NCI-H1105 treated with DMSO at 0.1 percent for 48 hours (cell line): ENCODE measurements at regions not wholly inside any gene's neighbourhood (a gene's known extent, or its start where the extent isn't known, plus 50 kb on each side); places are given as distances from the start of the nearest gene placed in this dataset.

Source experiments
- DNase-seq: peaks from one replicate; lab custom pipeline; 2025; lab: John Stamatoyannopoulos, UW

DNA sequence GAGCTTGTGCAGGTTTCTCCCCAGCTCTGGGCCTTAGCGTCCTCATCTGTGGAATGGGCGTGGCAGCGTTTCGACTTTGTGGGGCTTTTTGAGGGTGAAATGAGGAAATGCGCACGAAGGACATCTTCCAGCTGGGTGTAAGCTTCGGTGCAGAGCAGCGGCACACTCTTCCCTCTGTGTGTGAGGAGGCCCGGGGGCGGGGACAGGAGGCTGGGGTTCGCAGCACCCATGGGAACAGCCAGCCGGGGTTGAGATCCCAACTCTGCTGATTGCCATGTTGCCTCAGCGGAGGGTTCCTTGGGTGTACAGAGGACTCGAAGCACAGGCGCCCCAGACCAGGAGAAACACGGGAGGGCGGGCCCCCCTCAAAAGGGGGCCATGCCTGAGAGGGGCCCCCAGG is 265.6 kb downstream of the NSG2 start:
- no peak for DNase-seq

DNA sequence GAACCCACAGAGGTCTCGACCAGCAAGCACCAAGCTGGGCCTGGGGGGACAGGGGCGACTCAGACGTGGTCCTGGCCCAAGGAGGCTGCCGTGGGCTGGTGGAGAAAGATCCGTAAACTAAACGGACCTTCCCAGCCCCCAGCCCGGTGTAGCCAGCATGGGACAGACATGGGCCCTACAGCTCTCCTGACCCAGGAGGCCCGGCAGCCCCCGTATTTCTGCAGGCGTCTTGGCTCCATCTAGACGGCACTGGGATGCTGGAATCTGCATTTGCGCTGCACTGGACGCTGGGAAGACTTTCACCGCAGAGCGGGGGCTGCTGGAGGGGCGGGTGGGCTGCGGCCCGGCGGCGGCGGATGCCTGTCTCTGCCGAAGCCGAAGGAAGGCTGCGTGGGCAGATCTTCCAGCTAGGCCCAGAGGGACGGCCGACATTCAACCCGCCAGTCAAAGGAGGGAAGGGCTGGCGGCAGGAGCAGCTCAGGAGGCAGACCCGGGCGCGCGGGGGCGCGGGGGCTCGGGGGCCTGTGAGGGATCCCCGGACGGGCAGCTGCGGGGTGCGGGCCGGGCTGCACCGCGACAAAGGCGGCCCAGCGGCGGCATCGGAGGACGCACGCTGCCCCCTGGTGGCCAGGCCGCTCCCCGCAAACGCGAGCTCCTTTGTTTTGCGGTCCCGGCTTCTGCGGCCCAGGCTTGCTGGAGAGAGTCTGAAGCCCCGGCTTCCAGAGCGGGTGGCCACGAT is 266.2 kb downstream of the NSG2 start:
- DNase-seq: peak; percentile 57

DNA sequence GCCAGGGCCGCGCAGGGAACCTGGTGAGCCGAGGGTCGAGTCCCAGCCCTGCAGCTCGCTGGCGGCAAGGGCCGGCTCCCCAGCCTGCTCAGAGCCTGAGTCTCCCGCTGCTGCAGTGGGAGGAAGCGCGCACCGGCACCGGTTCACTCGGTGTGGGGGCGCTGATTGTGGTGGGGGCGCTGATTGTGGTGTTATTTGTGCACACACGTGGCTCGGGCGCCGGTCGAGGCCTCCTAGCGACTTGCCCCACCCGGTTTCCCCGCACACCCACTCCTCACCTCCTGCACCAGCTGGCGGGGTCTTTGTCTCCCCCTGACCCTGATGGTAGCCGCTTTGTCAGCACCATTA is 266.7 kb downstream of the NSG2 start:
- no peak for DNase-seq

DNA sequence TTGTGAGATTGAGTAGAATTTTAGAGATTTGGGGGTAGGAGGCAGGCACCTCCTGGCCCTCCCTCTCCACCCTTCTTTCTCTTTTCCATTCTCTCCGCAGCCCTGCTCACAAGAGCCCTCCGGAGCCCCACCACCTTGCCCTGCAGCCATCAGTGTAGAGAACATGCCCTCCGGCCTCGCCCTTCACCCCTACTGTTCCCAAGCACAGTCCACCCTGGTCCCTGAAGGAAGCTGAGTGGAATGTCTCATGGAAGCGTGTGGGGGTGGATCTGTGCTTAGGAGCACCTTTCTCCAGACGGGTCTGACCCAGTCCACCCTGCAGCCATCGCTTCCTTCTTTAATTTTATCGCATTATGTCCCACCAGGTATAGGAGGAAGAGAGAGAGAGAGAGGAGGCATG is 267.1 kb downstream of the NSG2 start:
- no peak for DNase-seq

DNA sequence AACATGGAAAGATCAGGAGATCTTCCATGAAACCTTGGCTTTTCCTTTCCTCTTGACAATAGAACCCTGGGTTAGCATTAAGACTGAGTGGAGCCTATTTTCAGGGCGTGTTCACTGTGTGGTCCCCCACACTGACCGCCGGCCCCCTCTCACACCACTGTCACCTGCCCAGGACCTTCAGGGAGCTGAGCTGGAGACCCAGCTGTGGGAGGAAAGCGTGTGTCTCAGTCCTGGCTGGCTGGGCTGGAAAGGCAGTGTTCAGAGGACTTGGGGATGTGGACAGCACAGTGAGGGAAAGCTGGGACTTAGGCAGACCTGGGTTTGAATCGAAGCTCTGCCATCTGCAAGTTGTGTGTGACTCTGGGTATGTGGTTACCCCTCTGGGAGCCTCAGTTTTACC is 268.1 kb downstream of the NSG2 start:
- DNase-seq: no peak

DNA sequence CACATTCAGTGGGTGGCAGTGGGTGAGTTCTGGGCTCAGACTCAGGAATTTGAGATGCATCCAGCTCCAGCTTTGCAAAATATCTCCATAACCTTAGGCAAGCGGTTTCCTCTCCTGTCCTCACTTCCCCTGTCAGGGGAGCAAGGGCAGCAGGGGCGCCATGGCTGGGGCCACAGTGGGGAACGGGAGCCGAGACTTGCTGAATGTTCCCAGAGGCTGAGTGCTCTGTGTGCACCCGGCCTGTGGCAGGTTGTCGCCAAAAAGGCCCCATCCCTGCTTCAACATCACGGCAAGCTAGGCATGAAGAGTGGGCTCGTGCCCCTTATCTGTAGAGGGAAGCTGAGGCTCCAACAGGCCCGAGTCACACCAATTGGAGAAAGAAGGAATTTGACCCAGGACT is 268.8 kb downstream of the NSG2 start:
- no peak for DNase-seq

DNA sequence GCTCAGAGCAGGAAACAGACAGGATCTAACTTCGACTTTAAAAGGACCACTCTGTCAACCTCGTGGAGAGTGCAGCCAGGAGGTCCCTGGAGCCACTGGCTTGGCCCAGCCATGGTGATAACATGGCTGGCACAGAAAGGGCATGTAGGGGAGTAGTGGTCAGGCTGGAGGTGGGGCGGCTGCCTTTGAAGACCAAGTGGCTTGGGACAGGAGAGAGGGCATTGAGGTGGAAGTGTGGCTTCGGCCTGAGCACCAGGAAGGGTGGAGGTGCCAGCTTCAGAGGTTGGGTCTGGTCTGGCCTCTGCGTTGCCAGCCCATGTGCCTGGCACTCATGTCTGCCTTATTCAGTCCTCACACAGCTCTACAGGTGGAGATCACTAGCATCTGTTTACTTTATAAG is 270.0 kb downstream of the NSG2 start:
- DNase-seq: no peak

DNA sequence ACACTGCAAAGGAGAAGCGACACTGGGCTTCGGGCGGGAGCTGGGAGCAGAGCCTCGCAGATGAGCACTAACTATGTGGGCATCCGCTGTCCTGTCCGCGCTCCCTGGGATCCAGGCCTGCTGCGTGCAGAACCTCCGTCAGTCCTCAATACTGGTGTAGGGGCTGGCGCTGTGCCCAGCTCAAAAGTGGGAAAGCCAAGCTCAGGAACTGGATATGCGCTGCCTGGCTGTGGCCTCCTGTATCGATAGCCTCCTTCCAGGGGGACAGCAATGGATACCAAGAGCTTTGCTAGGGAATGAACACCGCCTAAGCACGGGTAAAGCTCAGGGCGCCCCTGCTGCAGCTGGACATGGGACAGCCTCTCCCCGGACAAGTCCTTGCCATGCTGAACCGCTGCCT is 270.4 kb downstream of the NSG2 start:
- DNase-seq: no peak

DNA sequence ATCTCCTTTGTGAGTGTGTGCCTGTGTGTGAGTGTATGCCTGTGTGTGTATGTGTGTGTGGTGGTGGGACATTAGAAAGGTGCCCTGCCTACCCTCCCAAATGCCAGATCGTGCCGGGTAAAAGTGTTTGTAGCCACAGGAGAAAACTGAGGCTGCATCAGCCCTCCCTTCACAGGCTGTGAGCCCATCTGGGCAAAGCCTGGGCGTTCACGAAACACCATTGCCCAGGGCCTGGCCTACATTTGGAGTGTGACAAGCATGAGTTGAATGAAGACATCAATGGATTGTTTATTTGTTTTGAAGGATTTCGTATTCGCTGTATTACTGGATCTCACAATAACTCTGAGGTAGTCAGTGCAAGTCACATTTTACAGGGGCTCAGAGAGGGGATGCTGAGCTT is 270.8 kb downstream of the NSG2 start:
- DNase-seq: no peak

DNA sequence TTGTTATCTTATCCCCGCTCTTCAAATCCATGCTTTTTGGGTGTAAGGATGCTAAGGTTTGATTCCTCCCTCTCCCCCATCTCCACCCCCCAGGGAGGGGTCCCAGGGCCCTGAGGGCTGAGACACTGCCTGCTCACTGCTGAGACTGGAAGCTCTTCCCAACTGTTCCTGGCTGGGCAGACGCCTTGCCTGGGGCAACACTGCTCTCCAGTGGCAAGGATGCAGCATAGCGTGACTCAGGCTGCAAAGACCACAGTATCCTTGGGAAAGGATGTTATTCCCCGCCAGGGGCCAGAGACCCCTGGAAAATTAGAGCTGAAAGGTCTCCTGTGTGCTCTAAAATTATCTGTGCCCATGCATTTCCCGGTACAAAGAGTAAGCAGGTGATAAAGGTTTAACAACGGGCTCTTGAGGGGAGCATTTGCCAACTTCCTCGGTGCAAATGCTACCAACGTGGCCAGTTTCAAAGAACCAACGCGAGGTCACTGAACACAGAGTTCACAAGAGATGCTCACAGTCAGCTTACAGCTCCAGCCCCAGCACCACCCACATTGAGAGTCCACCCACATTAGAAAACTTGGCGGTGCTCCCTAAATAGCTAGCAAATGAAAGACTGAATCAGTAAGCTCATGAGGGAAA is 271.9 kb downstream of the NSG2 start:
- DNase-seq: peak; percentile 25

DNA sequence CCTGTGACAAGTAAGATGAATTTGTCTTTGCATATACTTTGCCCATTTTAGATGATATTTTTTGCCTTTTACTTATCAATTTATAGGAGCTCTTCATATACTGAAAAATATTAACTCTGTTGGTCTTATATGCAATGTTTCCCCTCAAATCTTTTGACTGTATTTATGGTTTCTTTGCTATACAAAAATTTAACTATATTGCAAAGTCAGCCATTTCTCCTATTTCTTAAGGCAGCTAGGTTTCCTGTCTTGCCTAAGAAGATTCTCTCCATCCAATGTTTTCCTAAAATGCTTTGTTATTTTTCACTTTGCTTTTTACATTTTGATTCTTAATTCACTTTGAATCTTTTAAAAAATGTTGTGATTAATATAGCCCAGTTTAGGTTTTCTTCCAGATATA is 273.1 kb downstream of the NSG2 start:
- no peak for DNase-seq

DNA sequence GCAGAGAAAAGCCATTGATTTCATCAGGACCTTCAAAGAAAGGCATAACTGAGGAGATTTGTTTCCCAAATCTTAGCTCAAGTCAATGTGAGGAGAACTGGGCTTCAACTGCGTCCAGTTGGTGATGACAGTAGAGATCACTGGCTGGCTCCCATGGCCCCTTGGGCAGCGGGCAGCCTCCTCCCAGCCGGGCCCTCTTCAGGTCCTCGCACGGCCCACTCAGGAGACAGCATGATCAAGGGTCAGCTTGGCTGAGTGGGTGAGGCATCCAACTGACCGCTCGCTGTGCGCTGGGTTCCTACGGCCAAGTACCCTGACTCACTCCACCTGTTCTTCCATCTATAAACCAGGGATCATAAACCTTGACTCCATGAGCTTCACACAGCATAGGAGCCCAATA is 274.0 kb downstream of the NSG2 start:
- no peak for DNase-seq

DNA sequence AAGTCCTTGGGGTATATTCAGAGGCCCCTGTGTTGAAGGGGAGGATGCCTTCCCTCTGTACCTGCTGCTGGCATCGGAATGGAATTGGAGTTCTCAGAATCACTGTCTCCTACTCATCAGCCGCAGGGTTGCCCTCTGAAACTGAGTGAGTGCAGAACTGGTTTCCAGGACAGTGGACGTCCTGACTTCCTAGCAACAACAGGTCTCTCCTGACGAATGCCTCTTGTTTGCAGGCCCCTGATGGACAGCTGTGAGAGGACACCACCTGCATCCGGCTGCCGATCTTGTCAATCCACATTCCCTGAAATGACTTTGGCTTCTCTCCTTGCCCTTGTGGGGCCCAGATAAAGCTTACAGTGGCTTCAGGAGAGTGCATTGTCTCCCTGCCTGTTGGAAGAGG is 274.5 kb downstream of the NSG2 start:
- DNase-seq: no peak

DNA sequence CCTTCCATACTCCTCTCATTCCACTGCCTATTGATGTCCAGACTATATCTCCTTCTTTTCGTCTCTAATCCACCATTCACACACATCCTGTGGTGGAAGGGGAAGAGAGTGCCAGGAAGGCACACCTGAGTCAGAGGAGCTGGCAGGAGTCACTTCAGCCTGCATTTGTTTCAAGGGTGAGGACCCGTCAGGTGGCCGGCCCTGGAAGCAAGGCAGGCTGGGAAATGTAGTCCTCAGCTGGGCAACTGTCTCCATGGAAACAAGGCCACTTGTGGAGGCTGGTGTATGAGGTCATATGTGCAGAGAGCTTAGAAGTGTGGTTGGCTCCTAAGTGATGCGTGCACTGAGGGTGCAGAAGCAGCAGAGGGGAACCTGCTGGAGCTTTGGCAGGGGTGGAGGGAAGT is 278.4 kb downstream of the NSG2 start:
- DNase-seq: peak; percentile 61

DNA sequence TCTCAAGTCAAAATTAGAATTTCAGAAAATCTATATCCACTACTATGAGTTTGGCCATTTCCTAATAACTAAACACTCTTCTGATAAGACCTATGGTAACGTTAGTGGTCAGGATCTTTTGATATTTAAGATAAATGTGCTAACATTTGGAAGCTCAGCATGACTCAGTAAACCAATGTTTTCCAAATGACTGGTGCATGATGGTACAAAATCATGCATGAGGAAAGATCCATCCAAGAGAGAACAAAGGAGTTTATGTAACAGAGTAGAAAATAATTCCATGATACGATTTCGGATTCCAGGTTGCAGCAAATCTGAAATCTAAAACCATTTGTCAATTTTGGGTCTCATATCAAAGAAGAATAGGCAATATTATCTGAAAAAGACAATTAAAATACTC is 279.2 kb downstream of the NSG2 start:
- DNase-seq: no peak

DNA sequence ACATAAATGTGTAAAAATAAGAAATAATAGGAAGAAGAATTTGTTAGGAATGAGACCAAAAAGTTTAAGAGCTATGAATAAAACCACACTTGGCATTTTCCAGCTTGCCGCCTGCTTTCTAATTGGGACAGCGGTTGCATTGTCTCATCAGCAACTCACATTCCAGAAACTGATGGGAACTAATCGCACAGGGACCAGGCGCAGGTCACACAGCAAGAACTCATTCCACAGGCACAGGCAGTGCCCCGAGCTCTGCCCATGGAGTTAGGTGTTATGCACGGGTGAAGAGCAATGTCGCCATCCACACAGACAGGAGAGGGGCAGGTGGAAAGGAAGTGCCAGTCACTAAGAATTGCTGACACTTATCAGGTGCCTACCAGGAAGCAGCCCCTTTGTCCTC is 279.9 kb downstream of the NSG2 start:
- no peak for DNase-seq

DNA sequence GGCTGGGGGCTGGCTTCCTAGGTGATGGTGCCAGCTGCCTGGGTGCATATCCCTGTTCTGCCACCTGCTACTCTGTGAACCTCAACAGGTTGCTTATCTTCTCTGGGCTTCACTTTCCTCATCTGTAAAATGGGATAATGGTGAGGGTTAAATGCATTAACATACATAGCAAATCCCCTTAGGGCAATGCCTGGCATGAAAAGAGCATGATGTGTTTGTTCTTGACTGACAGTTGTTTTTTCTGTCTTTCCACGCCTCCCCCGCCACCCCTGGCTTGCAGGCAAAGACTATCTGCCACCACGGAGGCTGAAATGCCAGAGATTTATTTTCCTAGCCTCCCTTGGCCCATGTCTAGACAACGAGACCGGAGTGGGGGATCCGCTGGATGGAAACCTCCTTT is 280.5 kb downstream of the NSG2 start:
- DNase-seq: no peak

DNA sequence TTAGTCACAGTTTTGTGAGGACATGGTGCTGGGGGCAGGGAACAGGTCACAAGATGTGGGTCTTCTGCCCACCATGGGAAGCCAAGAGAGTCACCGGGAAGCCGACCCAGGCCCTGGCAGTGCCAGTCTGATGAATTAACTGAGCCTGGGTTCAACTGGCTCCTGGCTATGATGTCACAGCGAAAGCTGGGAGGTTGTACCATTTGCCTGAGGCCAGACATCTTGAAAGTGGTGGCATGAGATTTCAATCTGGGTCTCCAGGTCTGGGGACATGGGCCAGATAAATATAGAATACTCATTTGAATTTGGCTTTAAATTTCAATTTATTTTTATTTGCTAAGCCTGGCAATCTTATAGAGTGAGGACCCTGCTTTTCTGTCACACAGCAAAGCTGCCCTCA is 280.9 kb downstream of the NSG2 start:
- DNase-seq: no peak

DNA sequence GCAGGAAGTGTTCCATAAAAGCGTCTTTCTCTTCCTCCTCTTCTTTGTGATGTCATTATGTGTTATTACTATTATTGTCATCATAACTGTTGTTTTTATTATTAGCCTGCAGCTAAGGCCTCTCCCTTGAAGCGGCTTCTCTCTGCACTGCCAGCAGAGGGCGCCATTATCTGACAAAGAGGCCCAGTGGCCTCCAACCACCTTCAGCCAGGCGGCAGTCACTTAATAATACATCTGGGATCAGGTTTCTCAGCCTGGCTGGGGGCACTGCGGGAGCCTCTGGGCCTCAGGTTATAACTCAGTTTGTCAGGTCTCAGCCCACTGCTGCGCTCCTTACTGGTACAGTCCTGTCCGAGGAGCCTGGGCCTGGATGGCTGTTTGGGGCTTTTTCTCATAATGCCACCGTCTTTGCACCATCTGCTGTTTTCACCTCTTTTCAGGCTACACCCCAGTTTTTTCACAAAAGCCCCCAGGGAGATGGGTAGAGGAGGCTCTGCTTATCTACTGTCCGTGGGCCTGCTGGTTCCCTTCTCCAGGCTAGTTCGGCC is 281.9 kb downstream of the NSG2 start:
- DNase-seq: peak; percentile 80

DNA sequence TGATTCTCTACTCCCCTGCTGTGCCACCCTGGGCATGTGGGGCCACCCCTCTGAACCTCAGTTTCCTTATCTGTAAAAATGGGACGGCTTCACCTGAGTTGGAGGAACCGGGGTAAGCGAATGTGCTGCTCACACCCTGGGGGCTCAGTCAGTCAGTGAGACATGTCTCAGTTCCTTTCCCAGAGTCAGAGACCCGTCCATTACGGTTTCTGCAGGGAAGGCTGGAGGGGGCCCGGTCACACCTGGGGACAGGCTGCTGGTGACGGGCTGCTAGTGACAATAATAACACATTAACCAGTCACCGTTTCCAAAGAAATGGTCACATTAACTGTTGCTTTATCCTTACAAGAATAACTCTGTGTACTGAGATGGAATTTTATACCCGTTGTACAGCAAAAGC is 282.4 kb downstream of the NSG2 start:
- DNase-seq: no peak

DNA sequence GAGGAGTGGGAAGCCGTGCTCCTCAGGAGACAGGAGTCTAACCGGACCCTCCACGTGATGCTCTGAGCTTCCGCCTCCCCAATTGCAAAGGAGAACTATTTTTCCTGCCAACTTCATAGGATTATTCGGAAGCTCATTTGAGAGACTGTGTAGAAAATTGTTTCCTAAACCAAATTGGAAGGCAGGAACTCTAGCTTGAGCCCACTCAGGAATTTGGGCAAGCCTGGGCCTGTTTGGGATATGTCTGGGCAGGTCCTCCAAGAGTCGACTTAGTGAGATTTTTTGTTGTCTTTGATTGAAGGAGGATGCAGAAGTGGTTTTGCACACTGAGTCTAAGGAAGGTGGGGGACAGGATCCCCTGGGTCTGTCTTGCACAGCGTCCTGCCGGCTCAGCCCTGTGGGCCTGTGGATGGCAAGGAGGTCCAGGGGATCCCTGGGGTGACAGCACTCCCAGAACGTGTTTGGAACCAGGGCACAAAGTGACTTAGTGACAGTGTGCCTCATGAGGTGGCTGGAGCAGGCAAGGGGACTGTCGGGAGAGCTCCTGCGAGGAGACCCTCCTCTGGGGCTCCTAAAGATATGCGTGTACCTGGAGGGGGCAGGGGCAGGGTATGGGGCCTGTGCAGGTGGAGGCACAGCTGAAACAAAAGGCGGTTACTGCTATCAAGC is 283.3 kb downstream of the NSG2 start:
- DNase-seq: peak; percentile 15

DNA sequence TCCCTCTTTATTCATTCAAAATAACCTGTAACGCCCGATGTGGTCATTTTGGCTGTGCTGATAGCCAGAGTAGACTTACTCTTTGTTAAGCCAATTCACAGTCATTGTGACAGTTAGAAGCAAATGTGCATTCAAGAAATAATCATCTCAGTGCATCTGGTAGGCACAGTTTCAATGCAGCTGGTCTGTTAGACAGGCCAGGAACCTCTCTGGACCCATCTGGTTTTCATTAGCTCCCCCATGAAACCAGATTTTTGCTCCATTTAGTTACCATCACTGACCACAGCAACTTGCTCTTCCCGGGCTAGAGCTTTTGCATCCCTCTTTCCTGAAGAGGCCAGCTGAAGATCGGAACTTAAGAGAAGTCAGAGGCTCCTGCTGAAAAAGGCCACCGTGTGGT is 284.2 kb downstream of the NSG2 start:
- no peak for DNase-seq

DNA sequence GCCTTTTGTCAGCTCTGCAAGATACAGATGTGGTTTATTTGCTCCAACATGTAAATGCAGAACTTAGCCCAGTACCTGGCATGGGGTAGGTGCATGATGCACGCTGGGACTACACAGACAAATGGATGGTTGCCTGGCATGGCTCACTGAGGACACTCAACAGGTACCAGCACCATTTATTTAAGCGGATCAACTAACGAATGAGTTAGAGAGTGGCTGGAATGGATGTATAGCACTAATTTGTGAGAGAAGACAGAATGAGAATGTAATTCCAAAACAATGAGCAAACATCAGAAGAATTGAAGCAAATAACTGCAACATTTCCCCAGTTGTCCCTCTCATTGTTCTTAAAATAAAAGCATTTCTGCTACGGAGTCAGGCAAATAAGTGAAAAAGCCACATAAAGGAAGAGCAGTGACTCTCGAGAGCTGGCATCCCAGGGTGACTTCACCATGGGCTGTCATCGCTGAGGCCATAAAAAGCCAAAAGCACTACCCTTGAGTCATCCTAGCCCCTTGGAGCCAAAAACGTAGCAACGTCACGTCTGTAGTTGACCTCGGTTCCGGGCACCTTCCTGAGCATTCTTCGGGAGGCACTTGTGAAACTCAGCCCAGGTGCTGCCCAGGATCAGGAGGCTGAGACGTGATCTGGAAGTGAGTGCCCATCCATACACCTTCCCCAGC is 290.3 kb downstream of the NSG2 start:
- no peak for DNase-seq
